SU-DHL-6 (cell line): ENCODE measurements at regions not wholly inside any gene's neighbourhood (a gene's known extent, or its start where the extent isn't known, plus 50 kb on each side); places are given as distances from the start of the nearest gene placed in this dataset.

Experiments used
- EZH2phosphoT487 ChIP-seq: fragments of 200-600 bp; sonication (generic), shearing (Covaris generic); conservative IDR thresholded peaks from 2 replicates; pipeline ENCODE4 v1.6.1; 2018; ENCODE audit warnings: mild to moderate bottlenecking, antibody characterized with exemption, low read length, moderate library complexity, mixed read lengths
- TF ChIP-seq, protein P1 (sequence below): fragments of 200-600 bp; sonication (generic); IDR thresholded peaks from one replicate; pipeline ENCODE4 v1.5.1; 2017; ENCODE audit warnings: antibody characterized with exemption, mild to moderate bottlenecking, low read length, moderate library complexity; ENCODE audit not compliant: insufficient read depth, poor library complexity, severe bottlenecking

DNA sequence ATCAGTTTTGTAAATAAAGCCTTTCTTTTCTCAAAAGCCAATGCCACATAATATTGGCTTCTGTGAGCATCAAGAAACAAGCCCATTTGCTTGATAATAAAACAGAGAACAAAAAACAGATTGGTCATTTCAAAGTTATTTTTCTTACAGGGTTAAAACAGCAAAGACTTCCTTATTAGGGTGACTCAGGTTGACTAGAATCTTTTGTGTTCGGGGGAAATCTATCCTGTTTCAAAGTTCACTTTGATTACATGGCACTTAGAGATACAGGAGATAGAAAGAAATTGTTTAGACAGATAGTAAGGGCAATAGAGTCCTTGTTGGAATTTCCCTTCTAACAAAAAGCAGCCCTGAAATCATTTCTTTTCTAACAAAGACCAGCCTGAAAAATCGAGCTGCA lies 170.0 kb upstream of the GLRA2 start:
- TF ChIP-seq, protein P1, sequence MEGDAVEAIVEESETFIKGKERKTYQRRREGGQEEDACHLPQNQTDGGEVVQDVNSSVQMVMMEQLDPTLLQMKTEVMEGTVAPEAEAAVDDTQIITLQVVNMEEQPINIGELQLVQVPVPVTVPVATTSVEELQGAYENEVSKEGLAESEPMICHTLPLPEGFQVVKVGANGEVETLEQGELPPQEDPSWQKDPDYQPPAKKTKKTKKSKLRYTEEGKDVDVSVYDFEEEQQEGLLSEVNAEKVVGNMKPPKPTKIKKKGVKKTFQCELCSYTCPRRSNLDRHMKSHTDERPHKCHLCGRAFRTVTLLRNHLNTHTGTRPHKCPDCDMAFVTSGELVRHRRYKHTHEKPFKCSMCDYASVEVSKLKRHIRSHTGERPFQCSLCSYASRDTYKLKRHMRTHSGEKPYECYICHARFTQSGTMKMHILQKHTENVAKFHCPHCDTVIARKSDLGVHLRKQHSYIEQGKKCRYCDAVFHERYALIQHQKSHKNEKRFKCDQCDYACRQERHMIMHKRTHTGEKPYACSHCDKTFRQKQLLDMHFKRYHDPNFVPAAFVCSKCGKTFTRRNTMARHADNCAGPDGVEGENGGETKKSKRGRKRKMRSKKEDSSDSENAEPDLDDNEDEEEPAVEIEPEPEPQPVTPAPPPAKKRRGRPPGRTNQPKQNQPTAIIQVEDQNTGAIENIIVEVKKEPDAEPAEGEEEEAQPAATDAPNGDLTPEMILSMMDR, result no peak
- TF ChIP-seq EZH2phosphoT487, result no peak
